ENCODE measurements at regions not wholly inside any gene's neighbourhood (a gene's known extent, or its start where the extent isn't known, plus 50 kb on each side); places are given as distances from the start of the nearest gene placed in this dataset.
"Not testable (repeated sequence)": the region's sequence is repeated elsewhere in the genome, so short reads cannot be mapped to it uniquely, and the experiment has no call there.

GRCh38 chr10:107529350-107529749 lies 364.8 kb upstream of the SORCS1 start:
- no peak overlapping the region for H3K27ac ChIP-seq
- no peaks in the 10 kb centered on the region for H3K36me3 ChIP-seq
- WGBS, 2 donors: 64 to 72% methylated on average over 2 of the region's 2 CpGs
- no peaks in the 10 kb centered on the region for H3K4me1 ChIP-seq
- H3K4me3 ChIP-seq: no peak overlapping the region
- H3K27me3 ChIP-seq: no peaks in the 10 kb centered on the region
- H3K9me3 ChIP-seq: no peaks in the 10 kb centered on the region
- DNase-seq (ENCODE audit: low spot score in 2 of 2): no peak
- TF ChIP-seq, protein P1, sequence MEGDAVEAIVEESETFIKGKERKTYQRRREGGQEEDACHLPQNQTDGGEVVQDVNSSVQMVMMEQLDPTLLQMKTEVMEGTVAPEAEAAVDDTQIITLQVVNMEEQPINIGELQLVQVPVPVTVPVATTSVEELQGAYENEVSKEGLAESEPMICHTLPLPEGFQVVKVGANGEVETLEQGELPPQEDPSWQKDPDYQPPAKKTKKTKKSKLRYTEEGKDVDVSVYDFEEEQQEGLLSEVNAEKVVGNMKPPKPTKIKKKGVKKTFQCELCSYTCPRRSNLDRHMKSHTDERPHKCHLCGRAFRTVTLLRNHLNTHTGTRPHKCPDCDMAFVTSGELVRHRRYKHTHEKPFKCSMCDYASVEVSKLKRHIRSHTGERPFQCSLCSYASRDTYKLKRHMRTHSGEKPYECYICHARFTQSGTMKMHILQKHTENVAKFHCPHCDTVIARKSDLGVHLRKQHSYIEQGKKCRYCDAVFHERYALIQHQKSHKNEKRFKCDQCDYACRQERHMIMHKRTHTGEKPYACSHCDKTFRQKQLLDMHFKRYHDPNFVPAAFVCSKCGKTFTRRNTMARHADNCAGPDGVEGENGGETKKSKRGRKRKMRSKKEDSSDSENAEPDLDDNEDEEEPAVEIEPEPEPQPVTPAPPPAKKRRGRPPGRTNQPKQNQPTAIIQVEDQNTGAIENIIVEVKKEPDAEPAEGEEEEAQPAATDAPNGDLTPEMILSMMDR (IDR thresholded peaks at IDR 0.05): no peak
- TF ChIP-seq POLR2A (IDR thresholded peaks at IDR 0.05) (no peak), EP300 (IDR thresholded peaks at IDR 0.05) (no peak)

DNA sequence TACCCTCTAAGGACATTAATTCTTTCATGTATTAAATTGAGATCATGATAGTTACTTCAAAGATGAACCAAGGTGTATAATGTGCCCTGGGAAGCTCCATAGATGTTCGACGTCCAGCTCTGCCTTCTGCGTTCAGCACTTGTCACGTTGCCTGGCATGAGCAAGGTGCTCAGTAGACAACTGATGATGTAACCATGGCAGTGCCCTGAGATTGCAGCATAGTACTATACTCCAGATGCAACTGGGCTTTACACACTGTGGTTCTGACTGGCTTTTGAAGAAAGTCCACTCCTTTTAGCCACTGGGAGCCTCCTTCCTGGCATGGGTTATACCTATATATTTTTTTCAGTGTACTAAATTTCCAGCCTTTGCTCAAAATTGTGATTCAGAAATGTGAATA lies 355.8 kb upstream of the SORCS1 start:
- Histone ChIP-seq H3K4me1 (no peaks in the 10 kb centered on the region), H3K27ac (no peak overlapping the region), H3K4me3 (no peak overlapping the region), H3K9me3 (no peaks in the 10 kb centered on the region), H3K27me3 (no peaks in the 10 kb centered on the region), H3K36me3 (no peaks in the 10 kb centered on the region)
- DNase-seq (ENCODE audit: low spot score in 2 of 2): no peak
- 89 to 95% methylated on average over 4 of the region's 4 CpGs for WGBS, 2 donors
- no peak for TF ChIP-seq EP300 (IDR thresholded peaks at IDR 0.05)
- no peak for TF ChIP-seq POLR2A (IDR thresholded peaks at IDR 0.05)
- TF ChIP-seq, protein P1 (IDR thresholded peaks at IDR 0.05): no peak

DNA sequence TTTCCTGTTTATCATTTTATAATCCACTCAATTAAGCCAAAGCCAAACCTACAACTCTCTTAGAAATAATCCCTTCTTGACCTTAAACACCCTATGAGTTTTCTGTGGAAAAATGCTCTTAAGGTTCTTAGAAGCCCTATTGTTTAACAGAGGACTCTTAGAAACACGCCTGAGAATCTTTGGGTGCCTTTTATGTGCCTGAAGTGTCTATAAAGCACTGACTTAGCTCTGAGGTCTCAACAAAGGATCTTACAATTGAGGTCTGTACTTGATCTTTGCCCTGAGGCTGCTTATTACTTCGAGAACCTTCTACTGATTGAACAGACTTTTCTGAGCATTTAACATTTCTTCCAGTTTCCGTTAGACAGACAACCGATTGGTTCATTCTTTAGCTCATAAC lies 353.3 kb upstream of the SORCS1 start:
- Histone ChIP-seq H3K27ac (no peak overlapping the region), H3K9me3 (no peaks in the 10 kb centered on the region), H3K4me1 (no peaks in the 10 kb centered on the region), H3K36me3 (no peaks in the 10 kb centered on the region), H3K4me3 (no peak overlapping the region), H3K27me3 (no peaks in the 10 kb centered on the region)
- TF ChIP-seq EP300 (IDR thresholded peaks at IDR 0.05): no peak
- no peak for TF ChIP-seq POLR2A (IDR thresholded peaks at IDR 0.05)
- TF ChIP-seq, protein P1 (IDR thresholded peaks at IDR 0.05): no peak
- no peak for DNase-seq (ENCODE audit: low spot score in 2 of 2)
- 53 to 58% methylated on average over 4 of the region's 4 CpGs for WGBS, 2 donors

GRCh38 chr10:107516349-107516748 lies 351.8 kb upstream of the SORCS1 start:
- Histone ChIP-seq H3K27me3 (no peaks in the 10 kb centered on the region), H3K4me3 (no peak overlapping the region), H3K9me3 (no peaks in the 10 kb centered on the region), H3K36me3 (no peaks in the 10 kb centered on the region), H3K4me1 (no peaks in the 10 kb centered on the region), H3K27ac (no peak overlapping the region)
- TF ChIP-seq, protein P1 (IDR thresholded peaks at IDR 0.05): no peak
- no peak for TF ChIP-seq POLR2A (IDR thresholded peaks at IDR 0.05)
- no peak for TF ChIP-seq EP300 (IDR thresholded peaks at IDR 0.05)
- DNase-seq (ENCODE audit: low spot score in 2 of 2): no peak
- WGBS, 2 donors: 83% methylated on average over 4 of the region's 4 CpGs

GRCh38 chr10:107504011-107504410 lies 339.5 kb upstream of the SORCS1 start:
- peaks cover 0 to 12% (median 0%) of the 10 kb centered on the region in 4 donors for H3K9me3 ChIP-seq
- H3K27ac ChIP-seq; H3K36me3 ChIP-seq; H3K4me1 ChIP-seq; H3K27me3 ChIP-seq; DNase-seq (ENCODE audit: low spot score in 2 of 2); H3K4me3 ChIP-seq: not testable (repeated sequence)
- WGBS, 2 donors: 21 to 94% methylated on average over 1 of the region's 1 CpG

All from tibial nerve (tissue), 4 donors.